SW480 (cell line): ENCODE measurements at regions not wholly inside any gene's neighbourhood (a gene's known extent, or its start where the extent isn't known, plus 50 kb on each side); places are given as distances from the start of the nearest gene placed in this dataset.

Experiments
- DNase-seq: peaks from one replicate; pipeline ENCODE4 v3.0.0-alpha.2; 2016; ENCODE audit warnings: low spot score

GRCh38 chr2:9137379-9138150 lies 69.0 kb upstream of the ASAP2 start:
- no peak for DNase-seq

GRCh38 chr2:9135822-9136558 lies 70.6 kb upstream of the ASAP2 start:
- DNase-seq, result no peak

GRCh38 chr2:9127316-9127715 lies 79.3 kb upstream of the ASAP2 start:
- no peak for DNase-seq

GRCh38 chr2:9126540-9126939 lies 80.1 kb upstream of the ASAP2 start:
- DNase-seq, result no peak

GRCh38 chr2:9124231-9124741 lies 82.3 kb upstream of the ASAP2 start:
- DNase-seq, result no peak

- DNase-seq, result no peak
Measured at GRCh38 chr2:9123069-9123468, 83.5 kb upstream of the ASAP2 start.

- DNase-seq, result no peak
Measured at GRCh38 chr2:9122367-9122766, 84.2 kb upstream of the ASAP2 start.

- no peak for DNase-seq
Measured at GRCh38 chr2:9118383-9118960, 88.1 kb upstream of the ASAP2 start.

GRCh38 chr2:9115229-9115628 lies 91.4 kb upstream of the ASAP2 start:
- no peak for DNase-seq

GRCh38 chr2:9114458-9114857 lies 92.2 kb upstream of the ASAP2 start:
- no peak for DNase-seq

- DNase-seq, result no peak
Measured at GRCh38 chr2:9113916-9114315, 92.7 kb upstream of the ASAP2 start.

GRCh38 chr2:9113262-9113661 lies 93.3 kb upstream of the ASAP2 start:
- DNase-seq, result no peak

GRCh38 chr2:9112079-9112721 lies 94.4 kb upstream of the ASAP2 start:
- peak; percentile 67 for DNase-seq

GRCh38 chr2:9110893-9111569 lies 95.6 kb upstream of the ASAP2 start:
- DNase-seq, result no peak

GRCh38 chr2:9110346-9110884 lies 96.2 kb upstream of the ASAP2 start:
- DNase-seq, result no peak

- DNase-seq, result no peak
Measured at GRCh38 chr2:9109871-9110270, 96.7 kb upstream of the ASAP2 start.

- DNase-seq, result no peak
Measured at GRCh38 chr2:9108210-9108967, 98.2 kb upstream of the ASAP2 start.

- no peak for DNase-seq
Measured at GRCh38 chr2:9107168-9108025, 99.2 kb upstream of the ASAP2 start.

GRCh38 chr2:9106338-9107167 lies 100.1 kb upstream of the ASAP2 start:
- DNase-seq, result no peak
